Nephron progenitor cell (in vitro differentiated cells): ENCODE measurements at regions not wholly inside any gene's neighbourhood (a gene's known extent, or its start where the extent isn't known, plus 50 kb on each side); places are given as distances from the start of the nearest gene placed in this dataset.

ENCODE experiments used
- DNase-seq: peaks from one replicate; pipeline ENCODE4 v3.0.0; 2021
- H3K27ac Mint-ChIP-seq: 2 replicates; pipeline ENCODE4 v1.8.0; 2021; ENCODE audit warnings: mild to moderate bottlenecking, moderate library complexity, mixed read lengths
- H3K27me3 Mint-ChIP-seq: 2 replicates; pipeline ENCODE4 v1.8.0; 2021; ENCODE audit warnings: mild to moderate bottlenecking, low read depth, mixed read lengths; ENCODE audit not compliant: poor library complexity
- H3K36me3 Mint-ChIP-seq: 2 replicates; pipeline ENCODE4 v1.8.0; 2021; ENCODE audit warnings: low read depth, mixed read lengths
- H3K4me1 Mint-ChIP-seq: 2 replicates; pipeline ENCODE4 v1.8.0; 2021; ENCODE audit warnings: mixed read lengths
- H3K4me3 Mint-ChIP-seq: 2 replicates; pipeline ENCODE4 v1.8.0; 2021; ENCODE audit warnings: mild to moderate bottlenecking, moderate library complexity, mixed read lengths
- H3K9me3 Mint-ChIP-seq: 2 replicates; pipeline ENCODE4 v1.8.0; 2021; ENCODE audit warnings: mild to moderate bottlenecking, moderate library complexity, mixed read lengths
- CTCF ChIP-seq: fragments of 200-600 bp; sonication (generic); IDR thresholded peaks from 2 replicates; pipeline ENCODE4 v1.5.0; 2021; ENCODE audit warnings: antibody characterized with exemption

GRCh38 chr12:20018406-20018805 lies 349.9 kb upstream of the PDE3A start:
- no peak for DNase-seq
- no peak overlapping the region for H3K27ac Mint-ChIP-seq
- TF ChIP-seq CTCF, result no peak

GRCh38 chr12:20024194-20024593 lies 344.1 kb upstream of the PDE3A start:
- DNase-seq, result no peak
- H3K4me3 Mint-ChIP-seq, result no peak overlapping the region
- no peak overlapping the region for H3K27ac Mint-ChIP-seq

More at GRCh38 chr12:20018406-20018805, 349.9 kb upstream of the PDE3A start:
- Mint-ChIP-seq H3K27me3 (no peaks in the 10 kb centered on the region), H3K36me3 (no peaks in the 10 kb centered on the region), H3K4me3 (no peak overlapping the region), H3K4me1 (no peaks in the 10 kb centered on the region), H3K9me3 (no peaks in the 10 kb centered on the region)

GRCh38 chr12:20028033-20028432 lies 340.3 kb upstream of the PDE3A start:
- Mint-ChIP-seq H3K9me3 (no peaks in the 10 kb centered on the region), H3K36me3 (no peaks in the 10 kb centered on the region), H3K4me3 (no peak overlapping the region), H3K4me1 (peaks cover 11% of the 10 kb centered on the region), H3K27me3 (no peaks in the 10 kb centered on the region), H3K27ac (no peak overlapping the region)
- no peak for DNase-seq
- no peak for TF ChIP-seq CTCF

More at GRCh38 chr12:20024194-20024593, 344.1 kb upstream of the PDE3A start:
- H3K36me3 Mint-ChIP-seq, result no peaks in the 10 kb centered on the region
- no peaks in the 10 kb centered on the region for H3K27me3 Mint-ChIP-seq
- no peaks in the 10 kb centered on the region for H3K9me3 Mint-ChIP-seq
- H3K4me1 Mint-ChIP-seq, result peaks cover 11% of the 10 kb centered on the region
- TF ChIP-seq CTCF, result no peak

- no peaks in the 10 kb centered on the region for H3K36me3 Mint-ChIP-seq
- TF ChIP-seq CTCF, result no peak
- H3K4me3 Mint-ChIP-seq, result no peak overlapping the region
- no peak for DNase-seq
- H3K27me3 Mint-ChIP-seq, result peaks cover 3% of the 10 kb centered on the region
- H3K27ac Mint-ChIP-seq, result no peak overlapping the region
- H3K9me3 Mint-ChIP-seq, result no peaks in the 10 kb centered on the region
- H3K4me1 Mint-ChIP-seq, result no peaks in the 10 kb centered on the region
Observed at GRCh38 chr12:20030826-20031225, 337.5 kb upstream of the PDE3A start.

- H3K36me3 Mint-ChIP-seq, result no peaks in the 10 kb centered on the region
- no peak for DNase-seq
- peaks cover 18% of the 10 kb centered on the region for H3K4me1 Mint-ChIP-seq
- no peaks in the 10 kb centered on the region for H3K9me3 Mint-ChIP-seq
- TF ChIP-seq CTCF, result no peak
- no peak overlapping the region for H3K27ac Mint-ChIP-seq
- H3K27me3 Mint-ChIP-seq, result peaks cover 4% of the 10 kb centered on the region
- no peak overlapping the region for H3K4me3 Mint-ChIP-seq
Observed at GRCh38 chr12:20039562-20039961, 328.8 kb upstream of the PDE3A start.

- H3K36me3 Mint-ChIP-seq, result no peaks in the 10 kb centered on the region
- peaks cover 18% of the 10 kb centered on the region for H3K4me1 Mint-ChIP-seq
- peaks cover 4% of the 10 kb centered on the region for H3K27me3 Mint-ChIP-seq
- no peak overlapping the region for H3K27ac Mint-ChIP-seq
- no peak overlapping the region for H3K4me3 Mint-ChIP-seq
- no peak for DNase-seq
- H3K9me3 Mint-ChIP-seq, result no peaks in the 10 kb centered on the region
- TF ChIP-seq CTCF, result no peak
Observed at GRCh38 chr12:20040184-20040583, 328.2 kb upstream of the PDE3A start.
